Subcutaneous abdominal adipose tissue (tissue), 5 donors: ENCODE measurements at regions not wholly inside any gene's neighbourhood (a gene's known extent, or its start where the extent isn't known, plus 50 kb on each side); places are given as distances from the start of the nearest gene placed in this dataset.
"Not testable (repeated sequence)": the region's sequence is repeated elsewhere in the genome, so short reads cannot be mapped to it uniquely, and the experiment has no call there.

Experiments used
- H3K27ac ChIP-seq: one replicate; pipeline ENCODE4 v1.7.0; 2013; ENCODE audit warnings: low read depth, mild to moderate bottlenecking, inconsistent platforms, low read length, moderate library complexity
- H3K27me3 ChIP-seq, 5 donors: one replicate each; pipeline ENCODE4 v1.7.0; 2013; ENCODE audit warnings: low read length in 5 of 5, inconsistent platforms in 1 of 5; ENCODE audit not compliant: control insufficient read depth in 5 of 5, insufficient read depth in 4 of 5
- H3K36me3 ChIP-seq, 5 donors: one replicate each; pipeline ENCODE4 v1.7.0; 2013; ENCODE audit warnings: low read length in 5 of 5; ENCODE audit not compliant: control insufficient read depth in 5 of 5, insufficient read depth in 5 of 5
- H3K4me1 ChIP-seq, 5 donors: one replicate each; pipeline ENCODE4 v1.7.0; 2013; ENCODE audit warnings: low read length in 5 of 5, mild to moderate bottlenecking in 3 of 5, moderate library complexity in 1 of 5; ENCODE audit not compliant: control insufficient read depth in 5 of 5, insufficient read depth in 5 of 5
- H3K4me3 ChIP-seq, 5 donors: one replicate each; pipeline ENCODE4 v1.7.0; 2013; ENCODE audit warnings: low read length in 5 of 5, low read depth in 1 of 5
- H3K9ac ChIP-seq, 5 donors: one replicate each; pipeline ENCODE4 v1.7.0; 2013; ENCODE audit warnings: low read length in 5 of 5, mild to moderate bottlenecking in 4 of 5, moderate library complexity in 3 of 5
- H3K9me3 ChIP-seq, 5 donors: one replicate each; pipeline ENCODE4 v1.7.0; 2013; ENCODE audit warnings: low read length in 5 of 5; ENCODE audit not compliant: control insufficient read depth in 5 of 5
- donor health status: healthy.
- donor health status: healthy.
- donor health status: healthy.
- donor health status: healthy.
- donor health status: healthy.

GRCh38 chr4:1530356-1530755, 124.1 kb upstream of the NKX1-1 start:
- Histone ChIP-seq H3K27me3 (peaks cover 29 to 45% (median 35%) of the 10 kb centered on the region in 5 donors), H3K4me1 (no peaks in the 10 kb centered on the region), H3K9ac (no peak overlapping the region), H3K27ac (no peak overlapping the region), H3K9me3 (peaks cover 0 to 10% (median 6%) of the 10 kb centered on the region in 5 donors), H3K4me3 (no peak overlapping the region), H3K36me3 (no peaks in the 10 kb centered on the region)

GRCh38 chr4:1524761-1525160, 118.5 kb upstream of the NKX1-1 start:
- H3K27ac ChIP-seq, result no peak overlapping the region
- H3K9me3 ChIP-seq, result peaks cover 0 to 22% (median 19%) of the 10 kb centered on the region in 5 donors
- H3K27me3 ChIP-seq, result peaks cover 7 to 45% (median 18%) of the 10 kb centered on the region in 5 donors
- no peaks in the 10 kb centered on the region for H3K36me3 ChIP-seq
- H3K4me3 ChIP-seq, result no peak overlapping the region
- H3K9ac ChIP-seq, result no peak overlapping the region
- peaks cover 0 to 7% (median 0%) of the 10 kb centered on the region in 5 donors for H3K4me1 ChIP-seq

- Histone ChIP-seq H3K9me3 (peaks cover 0 to 22% (median 19%) of the 10 kb centered on the region in 5 donors), H3K36me3 (no peaks in the 10 kb centered on the region), H3K4me1 (peaks cover 0 to 7% (median 0%) of the 10 kb centered on the region in 5 donors), H3K4me3 (no peak overlapping the region), H3K27me3 (peaks cover 5 to 44% (median 15%) of the 10 kb centered on the region in 5 donors), H3K27ac (no peak overlapping the region), H3K9ac (no peak overlapping the region)
These were observed 117.8 kb upstream of the NKX1-1 start for GRCh38 chr4:1523907-1524636.

- peaks cover 0 to 7% (median 0%) of the 10 kb centered on the region in 5 donors for H3K4me1 ChIP-seq
- H3K27me3 ChIP-seq, result peaks cover 8 to 42% (median 13%) of the 10 kb centered on the region in 5 donors
- no peaks in the 10 kb centered on the region for H3K36me3 ChIP-seq
- H3K9me3 ChIP-seq, result peaks cover 0 to 22% (median 19%) of the 10 kb centered on the region in 5 donors
- no peak overlapping the region for H3K9ac ChIP-seq
- no peak overlapping the region for H3K4me3 ChIP-seq
- H3K27ac ChIP-seq, result no peak overlapping the region
These were observed 117.3 kb upstream of the NKX1-1 start for GRCh38 chr4:1523506-1523905.

GRCh38 chr4:1523033-1523432, 116.8 kb upstream of the NKX1-1 start:
- H3K4me1 ChIP-seq, result peaks cover 0 to 7% (median 0%) of the 10 kb centered on the region in 5 donors
- no peak overlapping the region for H3K4me3 ChIP-seq
- peaks cover 0 to 22% (median 17%) of the 10 kb centered on the region in 5 donors for H3K9me3 ChIP-seq
- H3K36me3 ChIP-seq, result no peaks in the 10 kb centered on the region
- peaks cover 11 to 40% (median 14%) of the 10 kb centered on the region in 5 donors for H3K27me3 ChIP-seq
- no peak overlapping the region for H3K27ac ChIP-seq
- no peak overlapping the region for H3K9ac ChIP-seq

- Histone ChIP-seq H3K4me3 (no peak overlapping the region), H3K27me3 (peaks cover 15 to 43% (median 18%) of the 10 kb centered on the region in 5 donors), H3K4me1 (peaks cover 0 to 7% (median 0%) of the 10 kb centered on the region in 5 donors), H3K27ac (no peak overlapping the region), H3K9me3 (peaks cover 0 to 22% (median 17%) of the 10 kb centered on the region in 5 donors), H3K36me3 (no peaks in the 10 kb centered on the region), H3K9ac (no peak overlapping the region)
These were observed 116.4 kb upstream of the NKX1-1 start for GRCh38 chr4:1522606-1523005.

- no peak overlapping the region for H3K9ac ChIP-seq
- H3K27me3 ChIP-seq, result peaks cover 22 to 50% (median 25%) of the 10 kb centered on the region in 5 donors
- H3K4me1 ChIP-seq, result peaks cover 0 to 7% (median 0%) of the 10 kb centered on the region in 5 donors
- no peak overlapping the region for H3K4me3 ChIP-seq
- peaks cover 0 to 22% (median 17%) of the 10 kb centered on the region in 5 donors for H3K9me3 ChIP-seq
- H3K36me3 ChIP-seq, result no peaks in the 10 kb centered on the region
- H3K27ac ChIP-seq, result no peak overlapping the region
These were observed 115.6 kb upstream of the NKX1-1 start for GRCh38 chr4:1521821-1522361.

- H3K27ac ChIP-seq, H3K36me3 ChIP-seq, H3K4me1 ChIP-seq: not testable (repeated sequence)
- Histone ChIP-seq H3K9me3 (peaks cover 0 to 22% (median 17%) of the 10 kb centered on the region in 5 donors), H3K27me3 (peaks cover 30 to 54% (median 31%) of the 10 kb centered on the region in 5 donors), H3K4me3 (peak overlapping the region in 4 of 5 donors; percentile 39 to 53 (median 44)), H3K9ac (peak overlapping the region in 1 of 5 donors; percentile 24)
These were observed 114.7 kb upstream of the NKX1-1 start for GRCh38 chr4:1520795-1521576.

- peaks cover 34 to 59% (median 35%) of the 10 kb centered on the region in 5 donors for H3K27me3 ChIP-seq
- H3K9me3 ChIP-seq, result peaks cover 0 to 14% (median 9%) of the 10 kb centered on the region in 5 donors
- H3K27ac ChIP-seq, result no peak overlapping the region
- no peaks in the 10 kb centered on the region for H3K36me3 ChIP-seq
- H3K9ac ChIP-seq, result no peak overlapping the region
- peaks cover 0 to 7% (median 0%) of the 10 kb centered on the region in 5 donors for H3K4me1 ChIP-seq
- no peak overlapping the region for H3K4me3 ChIP-seq
These were observed 113.8 kb upstream of the NKX1-1 start for GRCh38 chr4:1519787-1520661.
